Glomerular visceral epithelial cell (primary cell): ENCODE measurements at regions not wholly inside any gene's neighbourhood (a gene's known extent, or its start where the extent isn't known, plus 50 kb on each side); places are given as distances from the start of the nearest gene placed in this dataset.

Source experiments
- DNase-seq: peaks from one replicate; pipeline ENCODE4 v3.0.0-alpha.2; 2016; ENCODE audit errors: extremely low spot score

DNA sequence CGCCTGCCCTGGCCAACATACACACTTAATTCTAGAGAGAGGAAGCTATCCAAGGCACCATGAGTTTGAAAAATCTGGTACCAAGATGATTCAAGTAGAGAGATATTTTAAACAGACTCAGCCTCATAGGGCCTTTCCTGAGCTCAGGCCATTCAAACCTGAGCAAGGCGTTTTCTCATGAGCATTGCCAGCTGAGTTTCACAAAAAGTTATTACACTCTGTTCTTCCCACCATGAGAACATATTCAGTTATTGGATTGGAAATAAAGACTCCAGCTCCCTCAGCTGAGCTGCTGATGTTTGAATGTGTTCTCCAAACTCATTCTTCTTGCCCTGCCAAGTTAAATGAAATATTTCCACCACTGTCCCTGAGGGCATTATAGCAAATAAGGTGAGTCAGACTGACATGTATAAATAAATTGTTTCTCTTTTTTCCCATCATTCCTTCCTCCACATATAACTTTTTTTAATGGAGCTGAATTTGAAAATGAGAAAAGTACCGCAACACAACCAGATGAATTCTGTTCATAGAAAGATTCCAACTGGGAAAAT is 429.6 kb downstream of the RAB28 start:
- no peak for DNase-seq

DNA sequence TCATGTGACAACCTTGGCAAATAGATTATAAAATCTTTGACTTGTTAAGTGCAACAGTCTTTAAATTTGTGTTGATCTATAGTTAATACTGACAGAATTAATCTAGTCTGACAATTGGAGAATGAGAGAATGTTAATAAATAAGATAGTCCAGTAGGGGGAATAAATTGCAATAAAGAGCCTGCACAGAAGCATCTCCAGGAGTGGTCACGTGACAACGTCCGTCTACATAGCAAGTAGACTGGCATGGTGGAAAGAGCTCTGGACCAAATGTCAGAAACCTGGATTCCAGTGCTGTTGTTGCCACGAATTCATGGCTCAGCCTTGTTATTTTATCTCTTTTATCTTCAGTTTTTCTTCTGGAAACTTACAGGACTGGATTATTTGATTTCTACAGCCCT is 436.5 kb downstream of the RAB28 start:
- DNase-seq = no peak

DNA sequence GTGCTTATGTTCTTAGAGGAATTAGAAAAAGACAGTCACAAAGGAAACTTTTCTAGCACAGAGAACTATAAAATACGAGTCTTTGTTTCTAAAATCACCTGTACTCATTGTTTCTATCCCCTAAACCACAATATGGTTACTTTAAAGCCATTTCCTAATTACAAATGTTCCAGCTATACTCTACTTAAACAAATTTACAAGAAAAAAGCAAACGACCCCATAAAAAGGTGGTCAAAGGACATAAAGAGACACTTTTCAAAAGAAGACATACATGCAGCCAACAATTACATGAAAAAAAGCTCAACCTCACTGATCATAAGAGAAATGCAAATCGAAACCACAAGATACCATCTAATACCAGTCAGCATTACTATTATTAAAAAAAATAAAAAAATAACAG is 447.3 kb downstream of the RAB28 start:
- no peak for DNase-seq

DNA sequence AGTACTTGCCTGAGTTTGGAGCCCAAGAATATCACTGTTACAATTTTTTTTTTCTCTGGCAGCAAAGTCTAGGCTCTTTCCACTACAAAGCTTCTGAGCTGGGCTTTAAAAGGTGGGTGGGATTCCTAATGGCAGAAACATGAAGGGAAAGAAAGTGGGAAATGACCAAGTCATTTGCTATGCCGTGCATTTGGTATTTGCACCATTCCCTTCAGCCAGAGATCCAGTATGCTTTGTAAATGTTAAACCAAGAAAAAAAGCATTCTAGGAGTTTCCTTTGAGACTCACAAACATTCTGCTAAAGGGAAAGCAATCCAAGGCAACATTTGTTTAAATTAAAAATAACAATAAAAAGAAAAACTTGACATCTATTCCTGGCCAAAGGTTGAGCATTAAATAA is 451.2 kb downstream of the RAB28 start:
- no peak for DNase-seq

DNA sequence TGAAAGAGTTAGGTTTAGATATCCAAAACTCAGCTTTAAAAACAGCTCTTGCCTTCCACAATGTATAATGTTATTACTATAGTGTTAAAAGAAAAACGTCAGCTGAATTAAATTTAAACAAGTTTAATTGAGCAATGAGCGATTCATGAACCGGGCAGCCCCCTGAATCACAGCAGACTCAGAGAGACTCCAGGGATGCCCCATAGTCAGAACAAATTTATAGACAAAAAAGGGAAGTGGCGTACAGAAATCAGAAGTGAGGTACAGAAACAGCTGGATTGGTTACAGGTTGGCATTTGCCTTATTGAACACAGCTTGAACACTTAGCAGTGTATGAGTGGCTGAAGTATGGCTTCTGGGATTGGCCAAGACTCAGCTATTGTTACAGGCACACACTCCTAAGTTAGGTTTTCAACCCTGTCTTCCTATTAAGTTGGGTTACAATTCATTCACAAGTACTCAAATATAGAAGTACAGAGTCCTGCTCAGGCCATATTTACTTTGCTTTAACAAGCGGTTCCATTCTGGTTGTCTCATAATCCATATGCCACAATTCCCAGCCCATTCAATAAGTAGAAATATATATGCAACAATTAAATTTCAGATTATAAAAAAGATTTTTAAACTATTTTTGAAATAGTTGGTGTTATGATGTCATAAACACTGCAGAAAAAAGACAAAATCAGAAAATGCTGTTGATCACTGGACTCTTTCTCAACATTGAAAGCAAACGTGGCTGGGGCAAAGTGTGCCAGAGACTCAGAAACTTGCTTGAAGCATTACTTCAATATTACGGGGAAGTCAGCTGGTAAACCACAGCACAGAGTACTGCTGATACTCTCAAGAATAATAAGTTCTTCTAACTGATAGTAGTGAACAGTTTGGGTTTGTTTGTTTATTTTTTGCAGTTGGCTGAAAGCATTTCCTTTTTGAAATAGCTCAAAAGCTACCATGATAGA is 459.7 kb downstream of the RAB28 start:
- DNase-seq = no peak

DNA sequence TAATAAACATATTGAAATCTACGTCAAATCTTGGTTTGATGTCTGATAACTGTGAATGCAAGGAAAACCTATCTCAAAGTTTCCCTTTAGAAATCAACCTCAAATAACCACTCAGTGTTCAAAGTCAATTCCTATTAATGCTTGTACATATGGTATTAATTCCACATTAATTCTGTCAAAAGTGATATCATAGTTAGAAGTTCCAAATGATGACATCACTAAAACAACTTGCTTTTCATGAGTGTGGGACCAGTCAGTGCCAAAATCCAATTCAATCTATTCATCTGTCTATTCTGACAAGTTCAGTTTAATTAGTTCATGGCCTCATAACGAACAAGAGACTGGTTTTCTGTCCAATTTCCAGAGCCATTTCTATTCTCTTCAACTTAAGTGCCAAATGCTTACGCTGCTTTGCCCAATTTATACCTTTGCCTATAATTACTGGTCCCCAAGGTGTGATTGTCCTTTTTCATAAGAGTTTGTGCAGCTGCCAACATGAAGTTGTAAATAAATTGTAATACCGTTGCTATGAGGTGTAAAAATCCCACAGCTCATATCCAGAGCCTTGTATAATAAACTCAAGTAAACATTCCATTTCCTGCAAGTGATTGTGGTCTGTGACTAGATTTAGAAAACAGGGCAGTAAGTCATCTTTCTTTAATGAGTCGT is 476.2 kb downstream of the RAB28 start:
- no peak for DNase-seq

DNA sequence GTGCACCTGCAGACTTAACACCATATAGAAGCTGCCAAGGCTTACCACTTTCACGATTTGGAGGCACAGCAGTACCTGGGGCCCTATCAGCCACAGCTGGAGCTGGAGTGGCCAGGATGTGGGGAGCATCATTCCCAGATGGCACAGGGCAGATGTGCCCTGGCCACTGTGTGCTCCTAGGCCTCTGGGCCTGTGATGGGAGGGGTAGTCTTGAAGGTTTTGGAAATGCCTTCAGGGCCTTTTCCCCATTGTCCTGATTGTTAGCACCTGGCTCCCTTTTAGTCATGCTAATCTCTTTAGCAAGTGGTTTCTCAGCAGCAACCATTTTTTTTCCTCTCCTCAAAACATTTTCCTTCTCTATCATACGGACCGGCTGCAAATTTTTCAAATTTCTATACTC is 490.2 kb downstream of the RAB28 start:
- DNase-seq = no peak

DNA sequence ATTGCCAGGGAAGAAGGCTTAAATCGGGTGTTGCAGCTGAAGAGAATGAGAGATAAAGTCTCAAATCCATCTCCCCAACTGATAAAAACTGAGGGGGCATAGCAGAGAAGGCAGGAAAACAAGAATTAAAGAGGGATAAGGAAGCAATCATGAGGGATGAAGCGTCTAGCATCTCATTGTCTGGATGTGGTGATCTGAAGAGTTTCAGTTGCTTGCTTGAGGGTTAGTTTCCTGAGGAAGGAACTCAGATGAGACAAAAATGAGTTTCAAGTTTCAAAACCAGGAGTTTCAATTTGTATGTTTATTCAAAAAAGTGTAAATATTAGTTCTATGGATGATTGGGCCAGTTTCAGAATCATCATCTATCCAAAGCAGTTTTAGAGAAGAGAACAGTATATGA is 496.9 kb downstream of the RAB28 start:
- DNase-seq = no peak

DNA sequence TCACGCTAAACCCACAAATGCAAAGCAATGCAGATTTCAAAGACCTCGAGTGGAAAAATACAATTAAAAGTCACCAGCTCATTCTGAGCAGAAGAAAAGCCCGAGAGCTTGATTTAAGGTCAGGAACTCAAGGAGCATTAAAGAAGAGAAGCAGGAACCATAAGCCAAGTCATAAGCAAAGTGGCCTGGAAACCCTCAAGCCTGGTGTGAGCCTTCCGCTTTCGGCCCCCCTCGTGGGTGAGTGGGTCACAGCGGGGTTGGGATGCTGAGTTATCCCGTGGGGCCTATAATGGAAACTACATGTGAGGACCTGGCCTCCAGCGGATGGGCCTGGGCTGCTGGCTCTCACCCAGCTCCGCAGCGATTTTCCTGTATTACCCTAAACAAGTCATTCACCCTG is 504.3 kb downstream of the RAB28 start:
- no peak for DNase-seq

DNA sequence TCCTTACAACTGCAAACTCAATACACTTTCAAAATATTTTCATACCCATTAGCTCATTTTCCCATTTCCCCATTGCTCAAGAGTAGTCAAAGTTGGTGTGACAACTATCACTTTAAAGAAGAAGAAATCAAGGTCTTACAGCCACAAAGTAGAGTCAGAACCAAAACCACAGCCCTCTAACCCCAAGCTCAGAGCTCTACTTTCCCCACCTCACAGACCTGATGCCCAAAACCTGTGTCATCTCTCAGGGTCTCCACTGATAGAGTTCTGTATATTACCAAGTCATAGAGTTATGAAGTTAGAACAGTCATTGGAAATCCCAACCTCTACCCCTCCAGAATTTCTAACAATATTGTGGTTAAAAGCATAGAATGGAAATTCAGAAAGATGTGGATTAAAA is 505.8 kb downstream of the RAB28 start:
- DNase-seq = no peak

DNA sequence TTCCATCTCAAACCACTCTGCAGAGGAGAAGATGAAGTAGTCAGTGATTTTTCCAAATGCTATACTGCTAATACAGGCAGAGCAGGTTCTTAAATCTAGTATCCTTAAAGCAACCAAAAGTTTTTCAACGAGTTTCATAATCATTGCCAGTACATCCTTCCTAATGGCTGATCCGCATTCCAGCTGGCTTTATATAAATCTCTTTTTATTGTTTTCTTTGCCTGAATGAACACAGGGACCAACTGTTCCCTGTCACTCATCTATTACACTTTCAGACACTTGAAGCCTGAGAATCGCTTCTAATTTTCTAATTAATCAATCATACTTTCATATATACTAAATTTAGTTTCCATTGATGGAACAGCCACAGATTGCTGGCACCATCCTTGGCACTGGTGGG is 508.6 kb downstream of the RAB28 start:
- DNase-seq = no peak

DNA sequence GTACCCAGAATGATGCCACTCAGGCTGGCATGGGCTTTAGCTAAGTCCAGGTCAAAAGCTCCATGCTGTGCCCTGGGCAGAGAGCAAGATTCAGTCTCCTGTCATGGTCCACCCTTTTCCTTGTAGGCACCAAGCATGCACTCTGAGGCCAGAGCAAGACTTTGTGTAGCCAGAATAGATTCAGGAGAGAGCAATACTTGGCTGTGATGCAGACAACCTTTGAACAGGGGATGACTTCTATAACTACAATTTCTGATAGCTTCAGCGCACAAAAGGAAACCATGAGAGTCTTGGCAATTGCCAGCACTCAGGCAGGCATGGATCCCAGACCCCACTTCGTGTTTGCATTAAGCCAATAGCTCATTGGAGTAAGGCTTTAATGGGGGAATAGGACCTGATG is 510.6 kb downstream of the RAB28 start:
- no peak for DNase-seq

DNA sequence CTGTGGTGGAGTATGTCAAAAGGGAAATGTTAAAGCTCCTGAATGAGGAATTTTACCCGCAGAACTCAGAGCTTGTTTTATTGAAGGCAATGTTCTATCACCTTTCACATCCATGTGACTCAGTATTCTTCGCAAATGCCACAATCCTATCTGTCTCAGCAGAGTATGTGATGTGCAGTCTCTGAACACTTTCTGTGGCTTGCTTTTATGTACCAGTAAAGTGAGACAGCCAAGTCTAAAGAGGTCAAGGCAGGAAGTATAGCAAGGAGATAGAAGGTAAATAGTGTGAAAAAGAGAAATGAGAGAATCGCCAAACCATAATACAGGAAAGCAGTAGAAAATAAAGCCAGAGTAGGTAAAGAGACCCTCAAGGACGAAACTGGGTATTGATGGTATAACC is 515.8 kb downstream of the RAB28 start:
- no peak for DNase-seq

DNA sequence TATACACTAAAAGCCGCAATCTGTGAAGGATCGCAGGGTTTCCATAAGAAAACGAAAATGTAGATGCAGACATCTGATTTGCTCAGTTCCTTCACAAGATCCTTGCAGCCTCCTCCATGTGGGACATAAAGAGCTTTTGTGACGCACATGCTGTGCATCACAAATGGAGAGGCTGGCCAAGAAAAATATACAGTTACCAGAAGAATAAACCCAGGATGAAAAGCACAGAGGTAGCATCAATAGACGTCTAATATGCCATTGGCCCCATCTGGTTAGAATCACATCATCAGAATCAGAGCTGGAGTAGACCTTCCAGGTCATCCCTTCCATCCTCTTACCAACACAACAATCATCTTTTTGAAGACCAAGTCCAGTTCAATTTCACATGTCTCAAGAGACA is 517.4 kb downstream of the RAB28 start:
- DNase-seq = no peak

DNA sequence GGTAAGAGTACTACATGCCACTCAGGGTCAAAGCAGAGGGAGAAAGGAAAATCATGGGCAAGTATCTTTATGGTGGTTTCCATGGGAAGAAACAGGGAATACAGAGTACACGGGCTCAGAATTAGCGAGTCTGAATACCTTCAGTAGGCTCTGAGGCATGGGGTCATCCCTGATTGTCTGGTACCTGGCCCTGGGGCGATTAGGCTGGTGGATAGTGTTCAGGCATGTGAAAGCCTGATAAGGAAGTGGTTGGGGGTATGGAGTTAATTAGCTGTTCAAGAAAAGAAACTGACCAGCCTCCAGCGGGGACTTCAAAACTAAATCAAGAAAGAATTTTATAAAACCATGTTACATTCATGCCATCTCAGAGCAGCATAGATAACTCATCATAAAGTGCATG is 518.8 kb downstream of the RAB28 start:
- DNase-seq = no peak

DNA sequence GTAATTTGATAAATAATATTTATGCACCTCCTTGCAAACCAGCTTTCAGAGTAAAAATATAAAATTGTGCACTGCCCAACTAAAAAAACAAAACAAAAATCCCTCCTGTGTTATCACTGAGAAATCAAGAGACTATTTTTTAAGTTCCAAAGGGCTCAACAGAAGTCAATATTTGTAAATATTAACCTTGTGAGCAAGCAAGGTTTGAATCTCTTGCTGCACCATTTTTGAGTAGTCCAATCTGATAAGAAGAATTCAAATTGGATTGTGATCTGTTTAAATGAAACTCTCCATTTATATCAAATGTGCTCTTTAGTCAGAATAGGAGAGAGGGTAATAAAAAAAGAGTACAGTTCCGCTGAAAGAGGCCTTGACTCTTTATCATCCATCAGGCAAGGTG is 520.2 kb downstream of the RAB28 start:
- DNase-seq = no peak

DNA sequence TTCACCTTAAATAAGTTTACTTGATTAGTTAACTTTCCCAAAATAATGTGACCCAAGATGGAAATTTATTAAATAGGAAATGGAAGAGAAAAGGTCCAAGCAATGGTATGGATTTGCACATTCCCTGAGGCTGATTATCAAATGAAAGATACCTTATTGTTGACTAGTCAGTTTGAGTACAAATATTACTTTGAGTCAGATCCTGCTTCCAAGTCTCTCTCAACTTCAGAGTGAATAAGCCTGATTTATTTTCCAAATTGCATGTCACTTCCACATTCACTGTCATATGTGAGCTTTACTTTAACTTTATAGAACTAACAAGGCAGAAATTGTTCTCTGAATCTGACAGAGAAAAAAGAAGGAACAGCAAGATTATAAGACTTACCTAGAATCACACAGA is 520.8 kb downstream of the RAB28 start:
- no peak for DNase-seq

DNA sequence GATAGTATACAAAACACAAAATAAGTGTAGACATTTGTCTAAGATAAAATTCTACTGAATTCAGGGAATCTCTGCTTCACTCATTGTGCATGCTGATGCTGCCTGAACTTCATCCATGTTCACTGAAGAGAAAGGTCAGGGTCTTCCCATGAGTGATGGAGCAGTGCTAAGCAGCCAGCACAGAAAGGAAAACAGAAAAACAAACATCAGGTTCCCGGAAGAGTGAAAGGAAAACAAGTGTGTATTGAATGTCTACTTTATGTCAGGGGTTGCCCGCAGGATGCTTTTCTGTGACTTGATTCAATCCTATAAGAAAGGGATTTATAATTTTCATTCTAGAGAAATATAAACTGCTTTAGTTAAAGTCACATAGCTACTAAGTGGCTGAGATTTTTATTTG is 522.4 kb downstream of the RAB28 start:
- no peak for DNase-seq

DNA sequence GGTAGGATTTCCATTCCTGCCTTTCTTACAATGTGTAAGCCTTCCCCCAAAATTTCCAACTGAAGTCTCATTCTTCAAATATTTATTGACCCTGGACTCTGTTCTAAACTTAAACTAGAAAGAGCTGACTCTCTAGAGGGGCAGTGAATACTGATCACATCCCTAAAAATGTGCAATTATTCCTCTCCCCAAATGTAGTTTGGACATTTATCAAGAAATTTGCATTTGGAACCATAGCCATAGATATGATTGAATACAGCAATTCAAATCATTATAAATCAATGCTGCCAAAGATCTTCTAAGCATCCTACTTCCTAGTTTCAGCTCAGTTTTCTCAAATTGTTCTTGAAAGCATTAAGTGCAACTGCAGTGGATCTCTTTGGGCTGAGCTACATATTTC is 525.7 kb downstream of the RAB28 start:
- no peak for DNase-seq

DNA sequence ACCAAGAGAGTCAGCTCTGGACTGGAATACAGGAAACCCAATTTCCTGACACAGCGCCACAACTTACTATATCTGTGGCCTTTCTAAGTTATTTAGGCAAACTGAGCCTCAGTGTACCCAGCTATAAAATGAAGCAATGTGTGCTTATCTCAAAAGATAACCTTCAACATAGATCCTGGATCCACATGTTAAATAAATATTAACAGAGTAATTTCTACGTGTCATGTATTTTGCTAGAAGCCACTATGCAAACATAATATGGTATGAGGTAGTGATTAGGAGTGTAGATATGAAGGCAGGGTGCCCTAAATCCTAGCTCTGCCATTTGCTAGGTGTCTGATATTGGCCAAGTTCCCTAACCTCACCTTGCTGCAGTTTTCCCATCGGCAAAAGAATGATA is 527.0 kb downstream of the RAB28 start:
- DNase-seq = no peak

DNA sequence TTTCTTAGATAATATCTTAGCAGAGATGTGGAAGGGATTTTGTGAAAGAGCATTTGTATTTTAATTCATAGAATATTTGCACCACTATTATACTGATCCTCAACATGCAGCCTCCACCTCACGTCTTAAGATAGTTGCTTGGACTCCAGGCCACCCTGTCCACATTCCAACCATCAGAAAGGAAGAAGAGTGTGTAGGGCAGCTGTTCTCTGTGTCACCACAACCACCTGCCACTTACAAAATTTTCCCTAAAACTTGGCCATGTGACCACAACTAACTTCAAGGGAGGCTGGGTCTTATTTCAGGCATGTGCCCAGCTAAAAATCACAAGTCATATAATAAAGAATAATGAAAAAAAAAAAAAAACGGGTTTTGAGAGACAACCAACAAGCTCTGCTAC is 528.1 kb downstream of the RAB28 start:
- DNase-seq = no peak

DNA sequence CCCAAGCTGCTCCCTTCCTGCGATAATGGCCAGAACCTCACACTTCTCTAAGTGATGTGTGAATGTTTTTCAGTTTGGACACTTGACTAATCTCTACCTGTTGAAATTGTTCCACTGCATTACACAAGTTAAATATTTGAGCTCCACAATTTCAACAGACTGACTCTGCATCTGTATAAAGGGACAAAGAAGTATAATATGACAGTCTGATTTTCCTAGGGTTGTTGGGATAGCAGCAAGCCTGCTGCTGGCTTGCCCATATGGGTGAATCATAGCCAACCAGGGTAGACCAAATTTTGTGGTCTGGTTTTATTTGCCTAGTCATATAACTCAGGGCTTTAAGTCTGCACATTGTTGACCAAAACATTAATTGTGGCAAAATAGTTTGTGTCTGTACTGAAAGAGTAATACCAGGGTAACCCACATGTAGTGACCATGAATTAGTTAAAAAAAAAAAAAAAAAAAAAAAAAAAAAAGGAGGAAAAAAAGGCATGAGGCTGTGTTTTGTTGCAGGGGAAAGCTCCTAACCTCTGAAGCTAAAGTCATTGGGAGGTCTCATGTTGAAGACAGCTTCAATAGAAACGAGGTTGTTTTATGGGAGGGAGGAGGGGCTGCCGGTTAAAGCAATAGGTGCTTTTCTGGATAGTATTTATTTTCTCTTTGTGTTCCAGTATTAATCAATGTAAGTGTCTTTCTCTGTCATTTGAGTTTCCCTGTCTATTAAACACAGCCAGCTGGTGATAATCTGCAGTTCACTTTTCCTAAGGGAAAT is 534.2 kb downstream of the RAB28 start:
- no peak for DNase-seq
